NCI-H2227 (cell line): ENCODE measurements at regions not wholly inside any gene's neighbourhood (a gene's known extent, or its start where the extent isn't known, plus 50 kb on each side); places are given as distances from the start of the nearest gene placed in this dataset.
"Not testable (repeated sequence)": the region's sequence is repeated elsewhere in the genome, so short reads cannot be mapped to it uniquely, and the experiment has no call there.

Experiments used
- DNase-seq: peaks from one replicate; lab custom pipeline; 2025; ENCODE audit not compliant: unreplicated experiment; lab: John Stamatoyannopoulos, UW

DNA sequence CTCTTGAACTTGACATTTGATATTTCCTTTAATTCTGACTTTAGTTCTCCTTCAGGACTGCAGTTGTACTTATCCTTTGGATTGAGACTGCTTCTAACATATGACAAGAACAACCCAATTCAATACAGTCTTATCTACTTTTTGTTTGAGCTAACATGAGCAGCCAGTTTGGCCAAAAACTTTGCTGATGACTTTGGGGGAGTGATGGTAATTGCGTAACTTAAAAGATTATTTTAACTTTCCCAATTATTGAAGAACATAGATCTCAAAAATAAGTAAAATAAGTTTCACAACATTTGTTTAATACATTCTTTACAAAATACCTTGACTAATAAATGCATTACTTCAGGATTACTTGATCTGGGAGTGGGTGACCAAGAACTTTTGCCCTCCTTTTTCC lies 1311.1 kb upstream of the NRXN1 start:
- DNase-seq: no peak

GRCh38 chr2:52342458-52342857 lies 1310.5 kb upstream of the NRXN1 start:
- no peak for DNase-seq

DNA sequence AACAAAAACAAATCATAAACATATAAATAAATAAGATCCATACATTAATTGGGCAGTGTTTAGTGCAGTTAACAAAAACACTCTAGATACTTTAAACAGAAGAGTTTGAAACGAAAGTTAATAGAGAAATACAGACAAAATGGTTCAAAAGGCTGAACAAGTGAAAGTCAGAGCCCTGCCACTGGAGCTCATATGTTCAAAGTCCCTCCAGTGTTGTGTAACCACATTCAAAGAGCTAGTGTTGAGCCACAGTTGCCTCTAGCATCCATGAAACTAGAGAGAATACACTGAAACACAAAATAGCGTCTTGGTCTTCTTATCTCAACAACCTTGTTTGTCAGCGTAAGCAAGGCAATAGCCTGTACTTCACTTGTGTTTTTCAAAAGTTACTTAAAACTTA lies 1309.8 kb upstream of the NRXN1 start:
- DNase-seq: no peak

DNA sequence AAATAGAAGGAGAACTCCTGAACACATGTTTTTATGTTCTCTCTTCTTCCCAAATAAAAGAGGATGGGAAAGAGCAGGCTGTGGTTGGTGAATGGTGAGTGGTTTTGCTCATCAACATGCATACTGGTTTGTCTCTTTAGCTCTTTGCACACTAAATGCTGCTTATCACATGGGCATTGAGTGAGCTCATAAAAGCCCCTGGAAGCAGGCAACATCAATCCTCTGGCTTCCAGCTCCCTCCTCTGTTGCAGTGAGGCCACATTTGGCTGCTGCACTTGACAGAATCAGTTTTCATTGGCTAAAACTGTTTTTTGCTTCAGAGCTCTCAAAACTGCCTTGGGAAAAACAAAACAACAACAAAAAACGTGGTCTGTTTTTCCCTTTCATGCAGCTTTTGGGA lies 1308.2 kb upstream of the NRXN1 start:
- DNase-seq: no peak

DNA sequence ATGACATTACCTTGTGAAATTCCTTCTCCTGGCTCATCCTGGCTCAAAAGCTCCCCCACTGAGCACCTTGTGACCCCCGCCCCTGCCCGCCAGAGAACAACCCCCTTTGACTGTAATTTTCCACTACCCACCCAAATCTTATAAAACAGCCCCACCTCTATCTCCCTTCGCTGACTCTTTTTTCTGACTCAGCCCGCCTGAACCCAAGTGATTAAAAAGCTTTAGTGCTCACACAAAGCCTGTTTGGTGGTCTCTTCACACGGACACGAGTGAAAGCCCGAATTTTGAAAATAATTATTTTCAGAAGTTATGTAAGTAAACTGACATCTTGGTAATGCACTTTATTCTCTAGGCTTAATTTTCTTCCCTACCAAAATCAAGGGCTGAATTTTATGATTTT lies 1305.9 kb upstream of the NRXN1 start:
- DNase-seq: not testable (repeated sequence)

GRCh38 chr2:52336951-52337350 lies 1305.0 kb upstream of the NRXN1 start:
- DNase-seq: no peak

- DNase-seq: no peak
Observed at GRCh38 chr2:52335727-52336126, 1303.8 kb upstream of the NRXN1 start.

- DNase-seq: no peak
Observed at GRCh38 chr2:52334185-52334584, 1302.3 kb upstream of the NRXN1 start.

DNA sequence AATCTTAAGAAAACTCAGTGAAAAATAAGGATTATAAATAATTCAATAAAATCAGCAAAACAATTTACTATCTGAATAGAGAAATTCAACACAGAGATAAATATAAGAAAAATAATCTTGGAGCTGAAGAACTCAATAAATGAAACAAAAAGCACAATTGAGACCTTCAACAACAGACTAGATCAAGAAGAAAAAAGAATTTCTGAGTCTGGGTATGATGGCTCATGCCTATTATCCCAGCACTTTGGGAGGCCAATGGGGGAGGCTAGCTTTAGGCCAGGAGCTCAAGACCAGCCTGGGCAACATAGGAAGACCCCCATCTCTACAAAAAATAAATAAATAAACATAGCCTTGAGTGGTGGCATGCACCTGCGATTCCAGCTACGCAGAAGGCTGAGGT lies 1295.7 kb upstream of the NRXN1 start:
- DNase-seq: no peak

DNA sequence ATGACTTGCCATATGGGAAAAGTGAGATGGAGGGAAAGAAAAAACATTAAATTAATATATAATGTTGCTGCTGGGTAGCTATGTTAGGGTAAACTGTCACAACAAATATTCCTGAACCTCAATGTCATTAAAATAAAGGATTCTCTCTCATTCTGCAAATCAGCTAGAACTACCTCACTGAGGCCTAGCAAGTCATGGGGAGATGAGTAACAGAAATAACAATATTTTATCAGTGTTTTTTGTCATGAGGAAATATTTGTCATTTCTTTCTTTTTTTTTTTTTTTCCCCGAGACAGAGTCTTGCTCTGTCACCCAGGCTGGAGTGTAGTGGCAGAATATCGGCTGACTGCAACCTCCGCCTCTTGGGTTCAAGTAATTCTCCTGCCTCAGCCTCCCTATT lies 1282.3 kb upstream of the NRXN1 start:
- DNase-seq: no peak

DNA sequence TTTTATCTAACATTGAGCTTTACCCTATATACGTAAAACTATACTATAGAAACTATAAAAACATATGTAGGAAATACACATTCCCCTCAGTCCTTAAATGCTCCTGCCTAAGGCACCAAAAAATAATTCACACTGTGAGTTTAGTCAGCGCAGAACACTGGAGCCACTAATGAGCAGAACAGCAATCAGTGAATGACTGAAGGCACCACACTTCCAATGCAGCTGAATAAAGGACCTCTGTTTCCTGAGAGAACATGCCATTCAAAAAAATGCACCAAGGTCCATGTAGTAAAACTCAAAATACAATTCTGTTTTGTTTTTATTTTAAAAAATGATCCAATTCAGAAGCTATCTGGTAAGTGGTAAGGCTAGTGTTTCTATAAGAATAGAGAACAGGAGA lies 1280.6 kb upstream of the NRXN1 start:
- no peak for DNase-seq

- DNase-seq: no peak
Observed at GRCh38 chr2:52311862-52312261, 1279.9 kb upstream of the NRXN1 start.

- DNase-seq: no peak
Observed at GRCh38 chr2:52308156-52308555, 1276.2 kb upstream of the NRXN1 start.

DNA sequence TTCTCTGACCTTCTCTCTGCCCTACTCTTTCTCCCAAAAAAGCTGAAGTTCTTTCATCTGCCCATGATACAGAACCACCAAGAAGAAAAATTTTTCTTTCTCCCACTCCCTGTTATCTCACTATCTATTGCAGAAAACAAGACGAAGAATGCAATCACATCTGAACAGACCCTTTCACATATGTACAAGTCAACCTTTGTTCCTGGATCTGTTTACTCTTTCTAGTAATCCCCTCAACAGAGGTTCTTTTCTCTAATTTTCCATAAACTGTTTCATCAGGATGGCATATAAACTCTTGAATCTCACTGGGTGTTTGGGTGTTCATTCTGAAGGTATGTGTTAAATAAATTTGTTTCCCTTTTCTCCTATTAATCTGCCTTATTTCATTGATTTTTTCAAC lies 1262.7 kb upstream of the NRXN1 start:
- no peak for DNase-seq

- DNase-seq: no peak
Observed at GRCh38 chr2:52292801-52293200, 1260.9 kb upstream of the NRXN1 start.

DNA sequence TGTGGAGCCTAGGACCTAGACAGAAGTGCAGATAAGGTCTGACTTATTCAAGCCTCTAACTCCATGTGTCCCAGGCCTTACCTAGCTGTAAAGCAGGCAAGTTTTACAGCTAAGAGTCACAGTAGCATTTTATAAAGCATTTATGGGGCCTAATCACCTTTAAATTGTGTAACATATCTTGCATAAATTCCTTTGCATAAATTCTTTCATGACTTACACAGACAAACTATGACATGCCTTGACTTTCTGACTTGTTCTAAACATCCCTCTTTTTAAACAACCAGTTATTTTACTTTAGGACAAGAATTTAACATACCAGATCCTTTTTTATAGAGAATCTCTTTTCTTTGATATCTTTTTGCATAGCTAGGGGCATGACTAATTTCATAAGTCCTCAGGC lies 1257.8 kb upstream of the NRXN1 start:
- no peak for DNase-seq

GRCh38 chr2:52288596-52288995 lies 1256.7 kb upstream of the NRXN1 start:
- no peak for DNase-seq

DNA sequence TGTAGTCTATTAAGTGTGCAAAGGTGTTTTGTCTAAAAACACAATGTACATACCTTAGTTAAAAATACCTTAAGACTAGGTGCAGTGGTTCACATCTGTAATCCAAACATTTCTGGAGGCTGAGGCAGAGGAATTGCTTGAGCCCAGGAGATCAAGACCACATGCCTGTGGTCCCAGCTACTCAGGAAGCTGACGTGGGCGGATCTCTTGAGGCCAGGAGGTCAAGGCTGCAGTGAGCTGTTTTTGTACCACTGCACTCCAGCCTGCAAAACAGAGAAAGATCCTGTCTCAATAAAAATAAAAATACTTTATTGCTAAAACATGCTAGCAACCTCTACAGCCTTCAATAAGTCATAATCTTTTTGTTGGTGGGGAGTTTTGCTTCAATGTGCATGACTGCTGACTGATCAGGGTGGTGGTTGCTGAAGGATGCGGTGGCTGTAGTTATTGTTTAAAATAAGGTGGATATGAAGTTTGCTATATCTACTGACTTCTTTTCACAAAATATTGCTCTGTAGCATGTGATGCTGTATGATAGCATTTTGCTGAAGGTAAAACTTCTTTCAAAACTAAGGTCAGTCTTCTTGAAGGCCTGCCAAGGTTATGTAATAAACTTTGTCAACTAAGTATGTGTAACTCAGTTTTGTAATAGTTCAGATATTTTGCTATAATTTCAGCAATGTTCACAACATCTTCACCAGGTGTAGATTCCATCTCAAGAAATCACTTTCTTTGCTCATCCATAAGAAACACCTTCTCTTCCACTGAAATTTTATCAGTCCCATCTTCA lies 1238.0 kb upstream of the NRXN1 start:
- no peak for DNase-seq

DNA sequence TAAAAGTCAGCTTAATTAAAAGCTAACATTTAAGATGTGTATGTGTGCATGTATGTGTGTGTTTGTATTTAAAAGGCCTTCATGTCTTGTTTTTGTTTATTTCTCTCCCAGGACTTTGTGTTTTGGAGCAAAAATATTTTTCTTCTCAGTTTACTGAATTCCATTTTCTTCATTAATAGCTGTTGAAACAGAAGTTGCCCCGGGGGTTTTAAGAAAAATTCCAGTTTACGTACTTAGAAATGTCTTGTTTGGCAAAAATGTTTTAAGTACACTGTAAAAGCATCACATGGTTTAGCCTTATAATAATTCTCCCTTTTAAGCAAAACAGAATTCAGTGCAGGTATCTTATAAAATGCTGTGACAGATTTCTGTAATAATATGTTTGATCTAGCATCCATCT lies 1233.0 kb upstream of the NRXN1 start:
- no peak for DNase-seq

DNA sequence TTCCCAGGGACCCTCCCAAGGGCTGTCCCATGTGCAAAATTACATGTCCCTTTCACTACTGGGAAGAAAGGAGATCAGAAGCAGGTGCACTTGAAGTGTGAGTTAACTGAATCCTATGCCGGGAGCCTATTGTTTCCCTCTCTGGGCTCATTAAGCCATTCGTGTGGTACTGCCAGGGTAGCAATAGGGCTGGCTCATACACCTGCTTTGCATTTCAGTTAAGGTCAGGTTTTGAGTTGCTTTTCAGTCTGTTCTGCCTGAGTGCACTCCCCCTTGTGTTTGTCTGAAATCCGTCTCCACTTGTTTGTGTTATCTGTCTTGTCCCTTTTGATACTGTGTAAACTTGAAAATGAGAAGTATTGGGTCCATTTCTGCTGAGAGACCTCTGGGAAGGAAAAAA lies 1232.6 kb upstream of the NRXN1 start:
- no peak for DNase-seq

DNA sequence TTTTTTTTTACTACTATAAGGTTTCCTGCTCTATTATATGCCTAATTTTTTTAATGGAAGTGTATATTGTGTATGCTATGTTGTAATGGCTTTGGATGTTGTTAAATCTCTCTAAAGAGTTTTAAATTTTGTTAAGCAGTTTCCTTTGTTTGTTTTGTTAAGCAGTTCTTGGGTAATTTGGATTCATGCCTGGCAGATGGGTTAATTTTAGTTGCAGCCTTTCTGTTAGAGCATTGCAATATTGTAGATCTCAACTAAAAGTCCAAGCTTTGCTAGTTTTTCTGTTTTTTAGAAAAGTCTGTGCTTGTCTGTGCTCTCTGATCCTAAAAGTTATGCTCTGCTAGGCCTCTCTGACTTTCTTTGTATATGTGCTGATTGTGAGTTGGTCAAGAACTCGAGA lies 1229.0 kb upstream of the NRXN1 start:
- DNase-seq: no peak

DNA sequence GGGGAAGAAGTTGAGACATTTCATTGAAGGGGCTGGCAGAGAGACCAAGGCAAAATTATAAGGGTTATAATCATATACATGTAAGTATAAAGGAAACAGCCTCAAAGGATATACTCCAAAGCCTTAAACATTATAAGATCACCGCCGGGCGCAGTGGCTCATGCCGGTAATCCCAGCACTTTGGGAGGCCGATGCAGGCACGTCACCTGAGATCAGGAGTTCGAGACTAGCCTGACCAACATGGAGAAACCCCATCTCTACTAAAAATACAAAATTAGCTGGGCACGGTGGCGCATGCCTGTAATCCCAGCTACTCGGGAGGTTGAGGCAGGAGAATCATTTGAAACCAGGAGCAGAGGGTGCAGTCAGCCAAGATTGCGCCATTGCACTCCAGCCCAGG lies 1227.0 kb upstream of the NRXN1 start:
- DNase-seq: not testable (repeated sequence)

DNA sequence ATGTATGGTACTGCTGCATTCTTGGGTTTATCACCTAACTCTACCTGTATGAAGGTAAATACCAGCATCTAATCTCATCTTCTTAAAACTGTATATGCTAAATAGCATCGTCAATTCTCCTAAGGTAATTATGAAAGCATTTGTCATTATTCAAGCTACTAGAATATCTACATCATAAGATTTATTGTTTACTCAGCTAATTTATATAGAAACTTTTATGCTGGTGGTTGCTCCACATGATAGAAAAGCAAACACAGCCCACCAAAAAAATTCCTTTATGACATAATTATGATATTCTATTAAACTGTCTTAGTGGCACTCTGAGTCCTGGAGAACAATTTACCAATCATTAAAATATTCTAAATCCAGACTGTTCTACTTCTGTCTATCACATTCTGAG lies 1226.1 kb upstream of the NRXN1 start:
- no peak for DNase-seq
